WI38 (cell line): ENCODE measurements at regions not wholly inside any gene's neighbourhood (a gene's known extent, or its start where the extent isn't known, plus 50 kb on each side); places are given as distances from the start of the nearest gene placed in this dataset.
"Not testable (repeated sequence)": the region's sequence is repeated elsewhere in the genome, so short reads cannot be mapped to it uniquely, and the experiment has no call there.

ENCODE experiments used
- H3K4me3 ChIP-seq: 2 replicates; pipeline ENCODE4 v1.5.1; 2011; ENCODE audit warnings: low read depth, mild to moderate bottlenecking, control low read depth, low read length
- TF ChIP-seq, protein P1 (sequence below): IDR thresholded peaks from 2 replicates; pipeline ENCODE4 v1.5.1; 2012; ENCODE audit warnings: low read depth, mild to moderate bottlenecking, control low read depth, low read length

DNA sequence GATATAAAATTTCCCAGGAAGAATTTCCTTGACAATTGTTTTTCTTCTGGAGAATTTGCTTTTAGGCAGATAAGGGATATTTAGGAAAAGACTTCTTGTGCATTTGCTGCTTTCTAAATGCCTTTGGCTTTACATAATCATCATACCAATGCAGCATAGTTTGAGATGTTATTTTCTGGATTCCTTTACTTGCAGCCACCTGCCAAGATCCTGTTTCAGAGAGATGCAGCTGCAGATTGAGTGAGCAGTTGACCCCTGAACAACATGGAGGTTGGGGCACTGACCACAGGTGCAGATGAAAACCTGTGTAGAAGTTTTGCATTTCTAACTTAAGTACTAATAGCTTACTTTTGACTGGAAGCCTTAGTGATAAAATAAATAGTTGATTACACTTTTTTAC is 257.9 kb downstream of the RPIA start:
- TF ChIP-seq, protein P1, sequence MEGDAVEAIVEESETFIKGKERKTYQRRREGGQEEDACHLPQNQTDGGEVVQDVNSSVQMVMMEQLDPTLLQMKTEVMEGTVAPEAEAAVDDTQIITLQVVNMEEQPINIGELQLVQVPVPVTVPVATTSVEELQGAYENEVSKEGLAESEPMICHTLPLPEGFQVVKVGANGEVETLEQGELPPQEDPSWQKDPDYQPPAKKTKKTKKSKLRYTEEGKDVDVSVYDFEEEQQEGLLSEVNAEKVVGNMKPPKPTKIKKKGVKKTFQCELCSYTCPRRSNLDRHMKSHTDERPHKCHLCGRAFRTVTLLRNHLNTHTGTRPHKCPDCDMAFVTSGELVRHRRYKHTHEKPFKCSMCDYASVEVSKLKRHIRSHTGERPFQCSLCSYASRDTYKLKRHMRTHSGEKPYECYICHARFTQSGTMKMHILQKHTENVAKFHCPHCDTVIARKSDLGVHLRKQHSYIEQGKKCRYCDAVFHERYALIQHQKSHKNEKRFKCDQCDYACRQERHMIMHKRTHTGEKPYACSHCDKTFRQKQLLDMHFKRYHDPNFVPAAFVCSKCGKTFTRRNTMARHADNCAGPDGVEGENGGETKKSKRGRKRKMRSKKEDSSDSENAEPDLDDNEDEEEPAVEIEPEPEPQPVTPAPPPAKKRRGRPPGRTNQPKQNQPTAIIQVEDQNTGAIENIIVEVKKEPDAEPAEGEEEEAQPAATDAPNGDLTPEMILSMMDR, result no peak
- H3K4me3 ChIP-seq, result no peak overlapping the region

DNA sequence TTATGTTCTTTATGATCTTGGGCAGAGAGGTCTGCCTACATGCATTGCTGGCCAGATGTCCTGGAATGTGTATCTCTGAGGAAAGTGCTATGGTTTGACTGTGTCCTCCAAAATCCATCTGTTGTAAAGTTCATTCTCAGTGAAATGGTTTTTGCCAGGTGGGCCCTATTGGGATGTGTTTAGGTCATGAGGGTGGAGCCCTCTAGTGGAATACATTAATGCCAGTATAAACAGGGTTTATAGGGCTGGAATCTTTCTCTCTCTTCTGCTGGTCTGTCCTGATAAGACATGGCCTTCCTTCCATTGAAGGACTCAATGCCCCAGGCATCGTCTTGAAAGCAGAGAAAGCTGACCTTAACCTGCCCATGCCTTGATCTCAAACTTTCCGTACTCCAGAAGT is 258.5 kb downstream of the RPIA start:
- no peak overlapping the region for H3K4me3 ChIP-seq
- TF ChIP-seq, protein P1, result no peak

DNA sequence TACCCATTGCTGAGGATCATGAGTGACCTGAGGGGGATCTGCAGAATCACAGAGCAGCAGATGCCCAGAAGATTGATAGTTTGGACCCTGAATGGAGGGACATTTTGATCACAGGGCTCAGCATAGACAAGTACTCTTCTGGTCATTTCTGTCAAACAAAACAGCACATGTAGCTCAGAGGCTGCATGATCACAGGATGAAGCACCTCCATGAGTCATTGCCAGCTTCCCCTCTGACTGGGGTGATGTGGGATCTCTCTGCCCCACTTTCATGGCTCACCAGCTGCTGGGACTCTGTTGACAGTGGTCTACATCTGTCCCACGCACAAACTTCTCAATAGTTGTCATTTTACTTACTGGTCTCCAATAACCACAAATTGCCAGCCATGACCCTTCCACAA is 264.1 kb downstream of the RPIA start:
- TF ChIP-seq, protein P1, result no peak

DNA sequence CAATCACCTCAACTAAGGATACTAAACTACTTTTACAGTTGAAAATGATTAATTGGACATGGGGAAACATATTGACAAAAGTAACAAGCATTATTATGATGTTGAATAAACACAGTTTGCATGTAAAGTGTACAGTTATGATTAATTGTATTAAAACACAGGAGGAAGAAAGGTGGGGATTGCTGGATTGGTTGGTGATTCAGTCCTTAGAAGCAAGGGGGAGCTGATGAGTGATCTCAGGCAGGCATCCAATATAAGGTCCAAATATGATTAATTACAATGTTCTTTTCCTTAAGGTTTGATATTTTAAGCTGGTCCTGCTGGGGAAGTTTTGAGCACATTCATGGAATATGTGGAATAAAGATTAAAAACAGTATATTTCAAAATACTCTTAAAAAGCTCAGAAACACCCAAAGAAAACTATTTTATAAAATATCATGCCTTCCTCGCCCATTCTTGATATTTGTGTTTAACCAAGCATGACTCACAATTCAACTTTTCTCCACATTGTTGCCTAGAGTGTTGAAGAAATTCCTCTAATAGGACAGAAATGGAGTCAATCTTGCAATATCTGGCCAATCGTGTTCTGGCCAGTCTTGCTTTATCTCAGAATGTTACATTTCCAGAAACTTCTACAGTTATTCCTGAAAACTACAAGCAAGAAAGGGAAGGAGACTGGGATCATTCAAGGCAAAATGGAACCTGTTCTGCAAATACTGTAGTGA is 268.2 kb downstream of the RPIA start:
- no peak overlapping the region for H3K4me3 ChIP-seq
- TF ChIP-seq, protein P1, result no peak

More for the DNA sequence above, 264.1 kb downstream of the RPIA start:
- no peak overlapping the region for H3K4me3 ChIP-seq

DNA sequence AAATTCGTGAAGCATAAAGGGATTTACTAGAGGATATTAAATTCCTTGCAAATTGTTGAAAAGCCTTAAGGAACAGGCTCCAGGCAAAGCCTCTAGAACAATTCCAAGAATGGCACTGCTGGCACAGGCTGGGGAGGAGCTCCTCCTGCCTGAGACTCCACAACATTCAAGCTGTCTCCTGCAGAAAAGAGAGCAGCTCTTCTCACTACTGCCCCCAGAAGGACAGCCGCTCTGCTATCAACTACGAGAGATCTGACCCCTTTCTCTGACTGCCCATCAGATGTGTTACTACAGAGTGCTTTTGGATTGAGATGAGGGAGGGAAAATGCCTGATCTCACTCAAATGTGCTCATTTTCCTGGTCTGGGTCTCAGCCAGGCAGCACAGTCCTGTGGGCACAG is 269.9 kb downstream of the RPIA start:
- H3K4me3 ChIP-seq, result not testable (repeated sequence)

DNA sequence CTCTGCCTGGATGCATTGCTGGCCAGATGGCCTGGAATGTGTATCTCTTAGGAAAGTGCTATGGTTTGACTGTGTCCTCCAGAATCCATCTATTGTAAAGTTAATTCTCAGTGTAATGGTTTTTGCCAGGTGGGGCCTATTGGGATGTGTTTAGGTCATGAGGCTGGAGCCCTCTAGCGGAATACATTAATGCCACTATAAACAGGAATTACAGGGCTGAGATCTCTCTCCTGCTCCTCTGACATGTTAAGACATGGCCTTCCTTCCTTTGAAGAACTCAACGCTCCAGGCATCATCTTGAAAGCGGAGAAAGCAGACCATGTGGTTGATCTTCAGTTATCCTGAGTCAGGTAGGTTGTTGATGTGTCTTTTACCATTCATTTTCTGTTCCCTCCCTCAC is 276.4 kb downstream of the RPIA start:
- no peak overlapping the region for H3K4me3 ChIP-seq
- TF ChIP-seq, protein P1, result no peak

DNA sequence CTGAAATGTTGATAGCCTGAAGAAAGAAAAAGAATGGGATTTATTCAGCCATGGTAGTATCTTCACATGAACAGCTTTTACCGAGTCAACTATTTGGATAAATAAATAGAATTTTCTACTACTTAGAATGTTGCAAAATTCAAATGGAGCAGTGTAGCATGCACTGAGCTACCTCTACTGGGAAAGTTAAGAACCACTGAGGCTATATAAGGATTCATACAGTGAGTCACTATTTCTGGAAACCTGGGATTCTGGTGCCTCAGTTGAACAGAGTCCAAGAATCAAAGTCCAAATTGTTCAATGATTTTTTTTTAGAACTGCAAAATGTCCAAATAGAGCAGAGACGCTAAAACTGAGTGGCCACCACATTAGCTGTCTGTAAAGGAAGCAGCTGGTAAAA is 286.5 kb downstream of the RPIA start:
- not testable (repeated sequence) for H3K4me3 ChIP-seq

DNA sequence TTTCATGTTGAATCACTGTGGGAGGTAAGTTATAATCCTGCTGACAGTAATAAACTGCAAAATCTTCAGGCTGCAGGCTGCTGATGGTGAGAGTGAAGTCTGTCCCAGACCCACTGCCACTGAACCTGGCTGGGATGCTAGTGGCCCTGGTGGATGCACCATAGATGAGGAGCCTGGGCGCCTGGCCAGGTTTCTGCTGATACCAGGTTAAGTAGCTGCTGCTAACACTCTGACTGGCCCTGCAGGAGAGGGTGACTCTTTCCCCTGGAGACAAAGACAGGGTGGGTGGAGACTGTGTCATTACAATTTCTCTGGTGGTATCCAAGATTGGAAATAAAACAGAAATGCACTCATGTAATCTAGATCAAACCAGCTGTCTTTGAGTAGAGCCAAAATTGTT is 287.0 kb downstream of the RPIA start:
- not testable (repeated sequence) for H3K4me3 ChIP-seq

DNA sequence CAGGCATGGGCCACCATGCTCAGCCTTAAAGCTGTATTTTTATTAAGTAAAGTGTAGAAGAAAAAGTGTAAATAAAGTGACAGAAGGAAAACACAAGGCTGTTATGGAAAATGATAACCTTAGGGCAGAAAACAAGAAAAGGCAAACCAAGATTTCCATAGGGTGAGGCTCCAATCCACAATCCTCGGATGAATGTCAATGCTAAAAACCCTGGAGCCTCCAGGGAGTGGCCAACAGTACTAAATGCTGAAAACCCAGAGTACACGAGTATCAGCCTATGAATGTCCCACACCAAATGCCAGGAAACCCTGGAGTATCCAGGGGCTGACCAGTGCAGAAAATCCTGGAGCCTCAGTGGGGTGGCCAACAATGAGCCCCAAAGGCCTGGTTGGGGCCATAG is 292.6 kb downstream of the RPIA start:
- H3K4me3 ChIP-seq, result not testable (repeated sequence)

DNA sequence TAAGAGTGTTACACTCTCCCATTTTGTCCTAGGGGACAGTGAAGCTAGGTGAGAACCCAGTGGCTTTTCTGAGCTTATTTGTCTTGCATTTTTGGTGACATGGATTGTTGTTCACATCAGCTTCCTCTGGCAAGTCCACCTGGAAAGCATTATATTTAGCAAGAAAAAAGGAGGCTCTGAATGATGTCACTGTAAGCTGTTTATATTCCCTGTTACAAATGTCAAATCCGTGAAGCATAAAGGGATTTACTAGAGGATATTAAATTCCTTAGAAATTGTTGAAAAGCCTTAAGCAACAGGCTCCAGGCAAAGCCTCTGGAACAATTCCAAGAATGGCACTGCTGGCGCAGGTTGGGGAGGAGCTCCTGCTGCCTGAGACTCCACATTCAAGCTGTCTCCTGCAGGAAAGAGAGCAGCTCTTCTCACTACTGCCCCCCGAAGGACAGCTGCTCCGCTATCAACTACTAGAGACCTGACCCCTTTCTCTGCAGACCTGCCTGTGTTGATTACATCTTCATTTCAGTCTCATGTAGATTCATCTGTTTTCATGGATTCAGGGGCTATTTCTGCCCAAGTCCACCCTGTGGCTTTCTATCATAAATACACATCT is 295.4 kb downstream of the RPIA start:
- not testable (repeated sequence) for H3K4me3 ChIP-seq

DNA sequence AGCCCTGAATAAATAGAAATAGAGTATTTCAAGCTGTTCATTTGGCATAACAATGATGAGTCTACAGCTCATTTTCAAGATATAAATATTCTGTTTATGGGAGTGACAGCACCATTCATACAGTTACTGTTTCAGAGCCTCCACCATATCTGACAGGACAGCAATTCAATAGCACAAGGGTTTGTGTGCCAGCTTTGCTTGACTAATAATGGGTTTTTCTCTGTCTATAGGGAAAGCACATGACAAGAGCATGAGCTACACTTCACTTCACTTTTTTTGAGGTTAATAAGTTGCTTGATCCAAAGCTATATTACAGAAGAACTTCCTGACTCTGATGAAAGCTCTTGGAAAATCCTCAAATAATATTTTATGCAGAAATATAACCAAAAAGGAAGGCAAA is 297.1 kb downstream of the RPIA start:
- H3K4me3 ChIP-seq, result not testable (repeated sequence)

DNA sequence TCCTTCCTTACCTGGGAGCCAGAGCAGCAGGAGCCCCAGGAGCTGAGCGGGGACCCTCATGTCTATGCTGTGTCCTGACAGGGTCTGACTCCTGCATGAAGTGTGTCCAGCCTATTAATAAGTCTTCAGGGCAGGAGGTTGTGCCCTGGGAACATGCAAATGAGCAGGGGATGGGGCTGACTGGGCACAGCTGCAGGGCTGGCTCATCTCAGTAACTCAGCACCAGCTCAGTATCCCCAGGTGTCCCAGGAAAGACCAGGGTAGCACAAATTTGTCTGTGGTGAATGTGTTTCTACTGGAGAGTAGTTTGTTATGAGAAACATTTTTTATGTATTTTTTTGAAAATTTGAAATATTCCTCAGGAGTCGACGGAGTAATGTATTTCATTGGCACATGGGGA is 301.3 kb downstream of the RPIA start:
- not testable (repeated sequence) for H3K4me3 ChIP-seq

DNA sequence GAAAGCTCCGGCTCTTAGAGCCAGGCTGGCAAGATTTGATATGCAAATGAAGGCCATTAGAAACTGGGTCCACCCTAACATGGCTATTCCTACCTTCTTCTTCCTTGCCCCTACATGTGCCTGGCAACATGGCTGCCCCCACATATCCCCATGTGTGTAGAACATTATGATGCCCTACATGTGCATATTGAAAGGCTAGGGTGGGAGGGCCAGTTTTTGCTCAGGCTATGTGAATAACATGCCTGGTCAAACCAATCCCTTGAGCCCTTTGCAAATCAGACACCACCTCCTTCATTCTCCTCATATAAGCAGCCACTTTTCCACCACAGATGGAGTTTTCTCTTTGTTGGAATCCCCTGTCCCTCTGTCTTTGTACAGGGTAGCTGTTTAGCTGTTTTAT is 303.4 kb downstream of the RPIA start:
- H3K4me3 ChIP-seq, result not testable (repeated sequence)

DNA sequence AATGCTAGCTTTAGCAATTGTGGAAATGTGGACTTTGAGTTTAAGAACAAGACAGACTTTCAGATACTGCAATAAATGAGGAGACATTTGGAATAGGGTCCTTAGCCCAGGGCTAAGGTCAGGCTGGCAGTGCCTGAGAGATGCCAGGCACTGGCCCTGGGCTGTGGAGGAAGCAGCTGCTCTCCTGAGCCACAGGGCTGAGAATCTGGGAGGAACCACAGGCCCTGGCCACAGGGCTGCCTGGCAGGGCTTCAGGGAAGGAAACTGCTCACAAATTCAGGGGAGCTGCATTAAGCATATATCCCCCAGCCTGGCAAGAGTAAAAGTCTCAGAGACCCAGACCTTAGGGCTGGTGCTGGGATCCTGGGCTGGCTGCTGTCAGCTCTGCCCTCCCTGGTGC is 305.1 kb downstream of the RPIA start:
- not testable (repeated sequence) for H3K4me3 ChIP-seq
